Fibroblast of the aortic adventitia (primary cell): ENCODE measurements at regions not wholly inside any gene's neighbourhood (a gene's known extent, or its start where the extent isn't known, plus 50 kb on each side); places are given as distances from the start of the nearest gene placed in this dataset.

Experiments used
- DNase-seq: peaks from one replicate; pipeline ENCODE4 v3.0.0-alpha.2; 2010; ENCODE audit warnings: low read depth
- H3K4me3 ChIP-seq: 2 replicates; pipeline ENCODE4 v1.5.1; 2011; ENCODE audit warnings: low read depth, mild to moderate bottlenecking, control low read depth, low read length, moderate library complexity
- TF ChIP-seq, protein P1 (sequence below): IDR thresholded peaks from 2 replicates; pipeline ENCODE4 v1.5.1; 2011; ENCODE audit warnings: mild to moderate bottlenecking, low read length, control low read depth, inconsistent platforms; ENCODE audit not compliant: insufficient read depth

GRCh38 chr2:239619369-239619768 is 218.5 kb upstream of the HDAC4 start:
- no peak for DNase-seq
- TF ChIP-seq, protein P1, sequence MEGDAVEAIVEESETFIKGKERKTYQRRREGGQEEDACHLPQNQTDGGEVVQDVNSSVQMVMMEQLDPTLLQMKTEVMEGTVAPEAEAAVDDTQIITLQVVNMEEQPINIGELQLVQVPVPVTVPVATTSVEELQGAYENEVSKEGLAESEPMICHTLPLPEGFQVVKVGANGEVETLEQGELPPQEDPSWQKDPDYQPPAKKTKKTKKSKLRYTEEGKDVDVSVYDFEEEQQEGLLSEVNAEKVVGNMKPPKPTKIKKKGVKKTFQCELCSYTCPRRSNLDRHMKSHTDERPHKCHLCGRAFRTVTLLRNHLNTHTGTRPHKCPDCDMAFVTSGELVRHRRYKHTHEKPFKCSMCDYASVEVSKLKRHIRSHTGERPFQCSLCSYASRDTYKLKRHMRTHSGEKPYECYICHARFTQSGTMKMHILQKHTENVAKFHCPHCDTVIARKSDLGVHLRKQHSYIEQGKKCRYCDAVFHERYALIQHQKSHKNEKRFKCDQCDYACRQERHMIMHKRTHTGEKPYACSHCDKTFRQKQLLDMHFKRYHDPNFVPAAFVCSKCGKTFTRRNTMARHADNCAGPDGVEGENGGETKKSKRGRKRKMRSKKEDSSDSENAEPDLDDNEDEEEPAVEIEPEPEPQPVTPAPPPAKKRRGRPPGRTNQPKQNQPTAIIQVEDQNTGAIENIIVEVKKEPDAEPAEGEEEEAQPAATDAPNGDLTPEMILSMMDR: no peak

DNA sequence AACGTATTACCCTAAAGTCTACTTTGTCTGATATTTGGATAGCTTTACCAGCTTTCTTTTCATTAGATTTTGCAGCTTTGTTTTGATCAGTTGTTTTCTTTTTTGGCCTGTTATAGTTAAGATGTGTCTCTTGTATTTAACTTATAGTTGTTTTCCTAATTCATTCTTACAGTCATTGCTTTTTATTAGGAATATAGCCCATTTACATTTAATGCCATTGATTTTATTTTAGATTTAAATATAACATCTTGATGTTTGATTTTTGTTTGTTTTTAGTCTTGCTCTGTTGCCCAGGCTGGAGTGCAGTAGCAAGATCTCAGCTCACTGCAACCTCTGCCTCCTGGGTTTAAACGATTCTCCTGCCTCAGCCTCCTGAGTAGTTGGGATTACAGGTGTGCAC is 215.9 kb upstream of the HDAC4 start:
- TF ChIP-seq, protein P1: no peak
- no peak overlapping the region for H3K4me3 ChIP-seq
- no peak for DNase-seq

More at GRCh38 chr2:239619369-239619768, 218.5 kb upstream of the HDAC4 start:
- H3K4me3 ChIP-seq: no peak overlapping the region

GRCh38 chr2:239612133-239612532 is 211.3 kb upstream of the HDAC4 start:
- H3K4me3 ChIP-seq: no peak overlapping the region
- no peak for DNase-seq
- TF ChIP-seq, protein P1: no peak

GRCh38 chr2:239611222-239611795 is 210.5 kb upstream of the HDAC4 start:
- no peak for DNase-seq
- no peak overlapping the region for H3K4me3 ChIP-seq
- TF ChIP-seq, protein P1: no peak

DNA sequence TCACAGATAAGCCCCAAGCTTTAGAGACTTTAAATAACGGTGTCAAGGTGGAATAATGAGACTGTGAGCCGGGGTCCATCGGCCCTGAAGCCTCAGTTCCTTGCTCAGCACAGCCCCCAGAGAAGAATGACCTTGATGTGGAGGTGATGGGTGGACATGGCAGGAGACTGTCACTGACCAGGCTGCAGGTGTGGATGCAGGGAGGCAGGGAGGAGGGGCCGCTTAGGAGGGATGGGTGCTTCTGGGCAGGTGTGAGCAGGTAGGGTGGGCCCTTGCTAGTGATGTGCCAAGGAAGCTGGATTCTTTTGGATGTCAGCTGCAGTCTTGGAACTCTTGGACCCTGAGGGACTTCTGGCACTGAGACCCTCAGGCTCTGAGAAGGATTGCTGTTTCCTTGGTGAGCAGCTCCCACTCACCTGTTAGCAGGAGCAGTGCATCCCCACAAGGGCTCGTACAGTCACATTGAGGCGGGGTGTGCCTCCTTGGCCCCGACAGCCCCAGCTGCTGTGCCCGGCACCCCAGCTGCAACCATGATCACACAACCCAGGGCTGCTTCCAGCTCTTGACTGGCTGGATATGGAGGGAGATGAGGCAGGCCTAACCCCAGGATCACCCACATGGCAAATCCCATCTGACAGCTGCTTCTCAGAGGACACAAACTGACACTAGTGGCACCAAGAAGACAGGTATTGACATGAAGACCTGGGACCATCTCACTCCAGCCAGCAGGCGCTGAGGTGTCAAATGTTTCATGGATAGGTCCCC is 209.8 kb upstream of the HDAC4 start:
- H3K4me3 ChIP-seq: no peak overlapping the region
- no peak for DNase-seq
- TF ChIP-seq, protein P1: no peak

GRCh38 chr2:239609607-239610310 is 208.9 kb upstream of the HDAC4 start:
- no peak for DNase-seq
- TF ChIP-seq, protein P1: no peak
- no peak overlapping the region for H3K4me3 ChIP-seq
